ENCODE measurements at regions not wholly inside any gene's neighbourhood (a gene's known extent, or its start where the extent isn't known, plus 50 kb on each side); places are given as distances from the start of the nearest gene placed in this dataset.

DNA sequence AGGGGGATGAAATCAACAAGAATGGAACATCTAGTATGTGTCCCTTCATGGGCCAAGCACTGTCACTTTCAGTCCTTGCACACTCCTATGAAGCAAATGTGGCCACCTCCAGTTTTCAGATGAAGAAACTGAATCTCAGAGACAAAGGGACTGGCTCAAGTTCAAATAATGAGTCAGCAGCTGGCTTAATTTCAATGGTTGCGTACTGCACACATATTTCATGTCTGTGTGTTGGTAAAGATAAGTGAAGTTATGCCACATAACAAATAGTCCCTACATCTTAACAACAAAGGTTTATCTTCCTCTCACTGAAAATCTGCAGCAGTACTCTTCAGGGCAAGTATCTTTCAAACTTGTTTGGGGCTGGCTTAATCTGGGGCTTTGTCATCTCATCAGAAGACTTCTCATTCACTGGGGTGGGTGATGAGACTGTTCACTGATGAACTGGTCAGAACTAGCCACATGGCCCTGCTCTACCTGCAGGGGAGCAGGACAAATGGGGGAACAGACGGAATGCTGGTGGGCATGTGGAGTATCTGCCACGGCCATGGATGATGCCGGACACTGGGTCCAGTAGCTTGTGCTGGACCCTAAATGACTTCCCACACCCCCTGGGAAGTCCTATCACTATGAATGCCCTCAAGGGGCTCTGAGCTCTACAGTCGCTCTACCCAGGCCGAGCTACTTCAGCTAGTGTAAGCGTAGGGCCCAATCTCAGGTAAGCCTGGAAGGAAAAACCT is 263.2 kb downstream of the CYP26B1 start:
- no peak for TF ChIP-seq POLR2A (IDR thresholded peaks at IDR 0.05)
- TF ChIP-seq, protein P1, sequence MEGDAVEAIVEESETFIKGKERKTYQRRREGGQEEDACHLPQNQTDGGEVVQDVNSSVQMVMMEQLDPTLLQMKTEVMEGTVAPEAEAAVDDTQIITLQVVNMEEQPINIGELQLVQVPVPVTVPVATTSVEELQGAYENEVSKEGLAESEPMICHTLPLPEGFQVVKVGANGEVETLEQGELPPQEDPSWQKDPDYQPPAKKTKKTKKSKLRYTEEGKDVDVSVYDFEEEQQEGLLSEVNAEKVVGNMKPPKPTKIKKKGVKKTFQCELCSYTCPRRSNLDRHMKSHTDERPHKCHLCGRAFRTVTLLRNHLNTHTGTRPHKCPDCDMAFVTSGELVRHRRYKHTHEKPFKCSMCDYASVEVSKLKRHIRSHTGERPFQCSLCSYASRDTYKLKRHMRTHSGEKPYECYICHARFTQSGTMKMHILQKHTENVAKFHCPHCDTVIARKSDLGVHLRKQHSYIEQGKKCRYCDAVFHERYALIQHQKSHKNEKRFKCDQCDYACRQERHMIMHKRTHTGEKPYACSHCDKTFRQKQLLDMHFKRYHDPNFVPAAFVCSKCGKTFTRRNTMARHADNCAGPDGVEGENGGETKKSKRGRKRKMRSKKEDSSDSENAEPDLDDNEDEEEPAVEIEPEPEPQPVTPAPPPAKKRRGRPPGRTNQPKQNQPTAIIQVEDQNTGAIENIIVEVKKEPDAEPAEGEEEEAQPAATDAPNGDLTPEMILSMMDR (IDR thresholded peaks at IDR 0.05) = no peak
